Activated naive CD4-positive, alpha-beta T cell treated with anti-CD3 and anti-CD28 coated beads for 36 hours (primary cell): ENCODE measurements at regions not wholly inside any gene's neighbourhood (a gene's known extent, or its start where the extent isn't known, plus 50 kb on each side); places are given as distances from the start of the nearest gene placed in this dataset.

ENCODE experiments used
- CTCF ChIA-PET: fragments of 350-600 bp; sonication (Branson Sonifier 250); formaldehyde crosslinking; loops from one replicate; lab custom pipeline; 2021; ENCODE audit warnings: antibody characterized with exemption; lab: Charles Lee
- DNase-seq: peaks from one replicate; pipeline ENCODE4 v3.0.0-alpha.2; 2020
- H3K27ac Mint-ChIP-seq: one replicate; pipeline ENCODE4 v1.8.0; 2021; ENCODE audit warnings: mild to moderate bottlenecking, mixed read lengths
- H3K27me3 Mint-ChIP-seq: one replicate; pipeline ENCODE4 v1.8.0; 2021; ENCODE audit warnings: low read depth, mixed read lengths
- H3K36me3 Mint-ChIP-seq: one replicate; pipeline ENCODE4 v1.8.0; 2021; ENCODE audit warnings: low read depth, mixed read lengths
- H3K4me1 Mint-ChIP-seq: one replicate; pipeline ENCODE4 v1.8.0; 2021; ENCODE audit warnings: low read depth, mixed read lengths
- H3K4me3 Mint-ChIP-seq: one replicate; pipeline ENCODE4 v1.8.0; 2021; ENCODE audit warnings: mild to moderate bottlenecking, moderate library complexity, mixed read lengths
- H3K9me3 Mint-ChIP-seq: one replicate; pipeline ENCODE4 v1.8.0; 2021; ENCODE audit warnings: mixed read lengths
- intact Hi-C: fragments of 100-400 bp; cut with micrococcal nuclease; formaldehyde crosslinking; loops from one replicate; pipeline ENCODE4 v1.15.1; 2023

GRCh38 chr9:30812821-30813220 lies 1571.6 kb upstream of the ACO1 start:
- Mint-ChIP-seq H3K27me3 (no peaks in the 10 kb centered on the region), H3K9me3 (no peaks in the 10 kb centered on the region), H3K4me1 (no peaks in the 10 kb centered on the region), H3K27ac (no peak overlapping the region), H3K4me3 (no peak overlapping the region), H3K36me3 (no peaks in the 10 kb centered on the region)
- intact Hi-C loops: no loop called here
- CTCF ChIA-PET: no interaction called here
- no peak for DNase-seq

- no peaks in the 10 kb centered on the region for H3K27me3 Mint-ChIP-seq
- CTCF ChIA-PET: no interaction called here
- intact Hi-C loops: no loop called here
Measured at GRCh38 chr9:30815585-30815984, 1568.9 kb upstream of the ACO1 start.

GRCh38 chr9:30845136-30845535 lies 1539.3 kb upstream of the ACO1 start:
- DNase-seq: no peak
- Mint-ChIP-seq H3K4me1 (no peaks in the 10 kb centered on the region), H3K27me3 (peaks cover 13% of the 10 kb centered on the region), H3K36me3 (no peaks in the 10 kb centered on the region), H3K27ac (no peak overlapping the region), H3K4me3 (no peak overlapping the region), H3K9me3 (no peaks in the 10 kb centered on the region)
- intact Hi-C loops: no loop called here
- CTCF ChIA-PET: no interaction called here

More at GRCh38 chr9:30815585-30815984, 1568.9 kb upstream of the ACO1 start:
- DNase-seq: no peak
- no peak overlapping the region for H3K4me3 Mint-ChIP-seq
- no peaks in the 10 kb centered on the region for H3K9me3 Mint-ChIP-seq
- H3K36me3 Mint-ChIP-seq: no peaks in the 10 kb centered on the region
- no peak overlapping the region for H3K27ac Mint-ChIP-seq
- H3K4me1 Mint-ChIP-seq: no peaks in the 10 kb centered on the region

DNA sequence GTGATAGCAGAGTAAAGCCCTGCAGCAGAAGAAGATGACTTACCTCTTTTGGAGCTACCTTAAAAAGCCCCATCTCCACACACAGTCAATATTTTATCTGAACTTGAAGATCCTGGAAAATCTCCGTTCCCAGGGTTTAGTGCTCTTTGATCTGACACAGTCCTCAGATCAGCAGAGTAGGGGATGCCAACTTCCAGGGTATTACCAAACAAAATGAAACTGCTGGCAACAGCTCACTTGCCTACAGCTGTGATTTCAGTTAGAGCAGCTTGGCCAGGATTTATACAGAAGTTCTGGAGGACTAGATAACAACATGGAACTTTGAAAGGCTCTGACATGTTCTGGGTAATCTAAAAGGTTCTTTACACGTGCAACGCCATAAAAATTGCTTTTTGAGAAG lies 1537.8 kb upstream of the ACO1 start:
- CTCF ChIA-PET: interaction anchor here (1.1 kb wide), 1 partner anchor 10 kb away, joined by 3 read pairs; no protein-coding TSS in a partner anchor
- Mint-ChIP-seq H3K9me3 (no peaks in the 10 kb centered on the region), H3K27ac (no peak overlapping the region), H3K36me3 (no peaks in the 10 kb centered on the region), H3K4me3 (no peak overlapping the region), H3K4me1 (no peaks in the 10 kb centered on the region), H3K27me3 (peaks cover 13% of the 10 kb centered on the region)
- intact Hi-C loops: no loop called here
- no peak for DNase-seq

DNA sequence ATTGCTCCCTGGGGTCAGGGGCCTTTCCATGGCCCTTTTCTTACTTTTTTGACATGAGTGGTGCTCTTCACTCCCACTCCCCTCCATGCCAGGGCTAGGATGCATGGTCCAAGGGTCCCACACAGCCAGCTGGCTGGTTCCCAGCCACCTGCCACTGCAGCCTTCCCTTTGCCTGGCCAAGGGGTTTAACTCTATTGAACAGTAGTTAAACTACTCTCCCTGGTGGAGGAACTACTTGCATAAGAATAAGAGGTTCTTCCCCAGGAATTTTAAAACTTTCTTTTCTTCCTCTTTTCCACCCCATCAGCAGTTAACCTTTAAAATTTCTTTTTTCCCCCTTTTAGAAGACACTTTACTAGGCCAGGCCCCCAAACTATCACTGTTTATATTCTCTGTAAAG lies 1532.8 kb upstream of the ACO1 start:
- no peak for DNase-seq
- Mint-ChIP-seq H3K36me3 (no peaks in the 10 kb centered on the region), H3K27me3 (peaks cover 2% of the 10 kb centered on the region), H3K4me3 (no peak overlapping the region), H3K27ac (no peak overlapping the region), H3K4me1 (no peaks in the 10 kb centered on the region), H3K9me3 (no peaks in the 10 kb centered on the region)
- CTCF ChIA-PET: no interaction called here
- intact Hi-C loops: no loop called here

DNA sequence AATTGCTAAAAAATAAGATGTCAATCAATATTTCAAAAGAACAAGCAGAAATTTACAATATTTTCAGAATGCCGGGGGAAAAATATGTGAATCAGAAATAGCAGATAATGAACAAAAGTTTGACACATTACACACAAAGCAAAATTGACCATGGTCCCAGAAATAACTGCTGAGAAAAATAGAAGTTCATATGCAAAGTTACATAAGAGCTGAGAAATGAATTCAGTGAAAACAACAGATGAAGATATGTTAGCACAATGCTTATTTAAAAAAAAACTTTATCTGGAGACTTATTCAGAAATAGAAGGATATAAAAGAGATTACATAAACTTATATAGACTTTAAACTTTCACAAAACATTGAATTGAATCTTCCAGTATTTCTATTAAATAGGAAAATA lies 1483.7 kb upstream of the ACO1 start:
- Mint-ChIP-seq H3K27ac (no peak overlapping the region), H3K4me3 (no peak overlapping the region), H3K4me1 (no peaks in the 10 kb centered on the region), H3K36me3 (no peaks in the 10 kb centered on the region), H3K27me3 (no peaks in the 10 kb centered on the region), H3K9me3 (no peaks in the 10 kb centered on the region)
- intact Hi-C loops: no loop called here
- DNase-seq: no peak
- CTCF ChIA-PET: no interaction called here

- Mint-ChIP-seq H3K4me3 (no peak overlapping the region), H3K9me3 (no peaks in the 10 kb centered on the region), H3K4me1 (no peaks in the 10 kb centered on the region), H3K36me3 (no peaks in the 10 kb centered on the region), H3K27me3 (no peaks in the 10 kb centered on the region), H3K27ac (no peak overlapping the region)
- CTCF ChIA-PET: no interaction called here
- intact Hi-C loops: no loop called here
- no peak for DNase-seq
Measured at GRCh38 chr9:30913331-30913730, 1471.1 kb upstream of the ACO1 start.

GRCh38 chr9:30915451-30915850 lies 1469.0 kb upstream of the ACO1 start:
- intact Hi-C loops: no loop called here
- no peaks in the 10 kb centered on the region for H3K27me3 Mint-ChIP-seq

DNA sequence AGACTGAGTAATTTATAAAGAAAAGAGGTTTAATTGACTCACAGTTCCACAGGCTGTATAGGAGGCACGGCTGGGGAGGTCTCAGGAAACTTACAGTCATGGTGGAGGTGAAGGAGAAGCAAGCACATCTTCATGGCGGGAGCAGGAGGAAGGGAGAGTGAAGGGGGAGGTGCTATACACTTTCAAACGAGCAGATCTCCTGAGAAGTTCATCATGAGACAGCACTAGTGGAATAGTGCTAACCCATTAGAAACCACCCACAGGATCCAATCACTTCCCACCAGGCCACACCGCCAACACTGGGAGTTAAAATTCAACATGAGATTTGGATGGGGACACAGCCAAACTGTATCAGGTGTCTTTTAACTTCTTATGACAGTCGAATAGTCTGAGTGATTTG lies 1459.3 kb upstream of the ACO1 start:
- H3K9me3 Mint-ChIP-seq: no peaks in the 10 kb centered on the region
- CTCF ChIA-PET: no interaction called here
- H3K36me3 Mint-ChIP-seq: no peaks in the 10 kb centered on the region
- H3K4me3 Mint-ChIP-seq: no peak overlapping the region
- intact Hi-C loops: no loop called here
- DNase-seq: no peak
- H3K4me1 Mint-ChIP-seq: no peaks in the 10 kb centered on the region
- no peak overlapping the region for H3K27ac Mint-ChIP-seq
- no peaks in the 10 kb centered on the region for H3K27me3 Mint-ChIP-seq

More at GRCh38 chr9:30915451-30915850, 1469.0 kb upstream of the ACO1 start:
- DNase-seq: no peak
- CTCF ChIA-PET: no interaction called here
- no peaks in the 10 kb centered on the region for H3K4me1 Mint-ChIP-seq
- H3K9me3 Mint-ChIP-seq: no peaks in the 10 kb centered on the region
- no peak overlapping the region for H3K27ac Mint-ChIP-seq
- H3K4me3 Mint-ChIP-seq: no peak overlapping the region
- H3K36me3 Mint-ChIP-seq: no peaks in the 10 kb centered on the region

DNA sequence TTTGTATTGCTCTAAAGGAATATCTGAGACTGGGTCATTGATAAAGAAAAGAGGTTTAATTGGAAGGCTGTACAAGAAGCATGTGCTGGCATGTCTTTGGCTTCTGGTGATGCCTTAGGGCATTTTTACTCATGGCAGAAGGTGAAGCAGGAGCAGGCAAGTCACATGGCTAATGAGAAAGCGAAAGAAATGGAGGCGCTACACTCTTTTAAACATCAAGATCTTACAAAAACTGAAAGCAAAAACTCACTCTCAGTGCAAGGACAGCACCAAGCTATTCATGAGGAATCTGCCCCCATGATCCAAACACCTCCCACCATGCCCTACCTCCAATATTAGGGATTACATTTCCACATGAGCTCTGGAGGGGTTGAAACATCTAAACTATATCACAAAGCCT lies 1458.8 kb upstream of the ACO1 start:
- Mint-ChIP-seq H3K9me3 (no peaks in the 10 kb centered on the region), H3K27ac (no peak overlapping the region), H3K4me3 (no peak overlapping the region)

DNA sequence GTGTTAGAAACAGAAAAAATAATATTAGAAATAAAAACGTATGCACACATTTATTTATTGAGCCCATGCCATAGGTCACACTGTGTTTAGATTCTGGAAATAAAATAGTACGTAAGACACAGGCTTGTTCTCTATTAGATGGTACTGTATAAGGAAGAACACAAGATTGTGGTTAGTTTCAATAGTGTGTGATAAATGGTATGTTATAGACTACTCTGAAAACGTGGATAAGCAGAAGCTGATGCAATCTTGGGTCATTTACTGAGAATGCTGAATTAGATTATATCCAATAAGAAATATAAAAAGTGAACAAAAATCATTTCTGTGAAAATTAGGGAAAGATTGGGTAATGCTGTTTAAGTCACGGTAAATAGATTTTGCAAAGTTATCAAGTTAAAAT lies 1456.4 kb upstream of the ACO1 start:
- H3K4me3 Mint-ChIP-seq: no peak overlapping the region
- no peaks in the 10 kb centered on the region for H3K9me3 Mint-ChIP-seq
- H3K36me3 Mint-ChIP-seq: no peaks in the 10 kb centered on the region
- H3K4me1 Mint-ChIP-seq: no peaks in the 10 kb centered on the region
- no peak overlapping the region for H3K27ac Mint-ChIP-seq
- DNase-seq: no peak
- intact Hi-C loops: no loop called here
- no peaks in the 10 kb centered on the region for H3K27me3 Mint-ChIP-seq
- CTCF ChIA-PET: no interaction called here

More for the DNA sequence above, 1458.8 kb upstream of the ACO1 start:
- DNase-seq: no peak
- intact Hi-C loops: no loop called here
- Mint-ChIP-seq H3K27me3 (no peaks in the 10 kb centered on the region), H3K36me3 (no peaks in the 10 kb centered on the region), H3K4me1 (no peaks in the 10 kb centered on the region)
- CTCF ChIA-PET: no interaction called here

GRCh38 chr9:30932226-30932625 lies 1452.2 kb upstream of the ACO1 start:
- H3K4me3 Mint-ChIP-seq: no peak overlapping the region
- no peak overlapping the region for H3K27ac Mint-ChIP-seq
- intact Hi-C loops: no loop called here
- CTCF ChIA-PET: no interaction called here
- H3K36me3 Mint-ChIP-seq: no peaks in the 10 kb centered on the region
- no peak for DNase-seq
- no peaks in the 10 kb centered on the region for H3K9me3 Mint-ChIP-seq
- H3K27me3 Mint-ChIP-seq: no peaks in the 10 kb centered on the region
- H3K4me1 Mint-ChIP-seq: no peaks in the 10 kb centered on the region

GRCh38 chr9:30935730-30936129 lies 1448.7 kb upstream of the ACO1 start:
- CTCF ChIA-PET: no interaction called here
- H3K4me3 Mint-ChIP-seq: no peak overlapping the region
- H3K4me1 Mint-ChIP-seq: no peaks in the 10 kb centered on the region
- no peaks in the 10 kb centered on the region for H3K36me3 Mint-ChIP-seq
- no peaks in the 10 kb centered on the region for H3K9me3 Mint-ChIP-seq
- no peaks in the 10 kb centered on the region for H3K27me3 Mint-ChIP-seq
- DNase-seq: no peak
- H3K27ac Mint-ChIP-seq: no peak overlapping the region
- intact Hi-C loops: no loop called here

- no peaks in the 10 kb centered on the region for H3K9me3 Mint-ChIP-seq
- H3K4me1 Mint-ChIP-seq: no peaks in the 10 kb centered on the region
- CTCF ChIA-PET: no interaction called here
Measured at GRCh38 chr9:30937106-30937505, 1447.3 kb upstream of the ACO1 start.

More at GRCh38 chr9:30937106-30937505, 1447.3 kb upstream of the ACO1 start:
- H3K27me3 Mint-ChIP-seq: no peaks in the 10 kb centered on the region
- no peak overlapping the region for H3K27ac Mint-ChIP-seq
- no peaks in the 10 kb centered on the region for H3K36me3 Mint-ChIP-seq
- no peak overlapping the region for H3K4me3 Mint-ChIP-seq
- no peak for DNase-seq
- intact Hi-C loops: no loop called here
